Natural killer cell (primary cell): ENCODE measurements at regions not wholly inside any gene's neighbourhood (a gene's known extent, or its start where the extent isn't known, plus 50 kb on each side); places are given as distances from the start of the nearest gene placed in this dataset.

ENCODE experiments used
- ATAC-seq, 3 donors: fragments of 150-1000 bp in 2 of 3; fragments of 200-7000 bp in 1 of 3; cut with Tn5 transposase; 1 replicate in 1 of 3; 2 replicates in 2 of 3; pipeline ENCODE4 v1.10.0; 2021; ENCODE audit warnings: mild to moderate bottlenecking in 2 of 3, moderate library complexity in 2 of 3
- DNase-seq, 2 donors: peaks; one replicate each; pipeline versions ENCODE4 v3.0.0 to v3.0.0-alpha.2; 2013 to 2021; ENCODE audit warnings: mixed read lengths in 1 of 2
- H3K27ac ChIP-seq: one replicate; pipeline ENCODE4 v1.5.1; 2013; ENCODE audit warnings: mild to moderate bottlenecking, low read length
- H3K27me3 ChIP-seq: one replicate; pipeline ENCODE4 v1.6.1; 2013; ENCODE audit warnings: low read length; ENCODE audit not compliant: control insufficient read depth, insufficient read depth
- H3K36me3 ChIP-seq: one replicate; pipeline ENCODE4 v1.6.1; 2013; ENCODE audit warnings: low read length; ENCODE audit not compliant: control insufficient read depth, insufficient read depth
- H3K4me1 ChIP-seq: one replicate; pipeline ENCODE4 v1.6.1; 2013; ENCODE audit warnings: low read length; ENCODE audit not compliant: control insufficient read depth, insufficient read depth
- H3K4me3 ChIP-seq: one replicate; pipeline ENCODE4 v1.5.1; 2013; ENCODE audit warnings: low read length
- H3K9me3 ChIP-seq: one replicate; pipeline ENCODE4 v1.6.1; 2013; ENCODE audit warnings: low read length; ENCODE audit not compliant: control insufficient read depth, insufficient read depth
- H3K27ac Mint-ChIP-seq, 2 donors: one replicate each; pipeline ENCODE4 v1.8.0; 2022; ENCODE audit warnings: mild to moderate bottlenecking in 2 of 2, mixed read lengths in 2 of 2, moderate library complexity in 1 of 2
- H3K27me3 Mint-ChIP-seq, 2 donors: one replicate each; pipeline ENCODE4 v1.8.0; 2022; ENCODE audit warnings: low read depth in 2 of 2, mixed read lengths in 2 of 2
- H3K36me3 Mint-ChIP-seq: one replicate; pipeline ENCODE4 v1.8.0; 2022; ENCODE audit warnings: mixed read lengths
- H3K4me1 Mint-ChIP-seq, 2 donors: one replicate each; pipeline ENCODE4 v1.8.0; 2022; ENCODE audit warnings: mixed read lengths in 2 of 2
- H3K4me3 Mint-ChIP-seq: one replicate; pipeline ENCODE4 v1.8.0; 2022; ENCODE audit warnings: mild to moderate bottlenecking, moderate library complexity, mixed read lengths
- H3K9me3 Mint-ChIP-seq, 2 donors: one replicate each; pipeline ENCODE4 v1.8.0; 2022; ENCODE audit warnings: mixed read lengths in 2 of 2
- CTCF ChIP-seq: fragments of 200-600 bp; IDR thresholded peaks from one replicate; pipeline ENCODE4 v1.8.0; 2022; ENCODE audit warnings: antibody characterized with exemption
- WGBS: methylation state at CpG from one replicate; pipeline ENCODE4 v1.1.7; 2013; ENCODE audit warnings: missing lambda C conversion rate; ENCODE audit not compliant: insufficient coverage; 5-methylcytosine and 5-hydroxymethylcytosine counted together
- intact Hi-C: fragments of 100-400 bp; cut with micrococcal nuclease; formaldehyde crosslinking; loops from one replicate; pipeline ENCODE4 v1.14.2; 2022

GRCh38 chr22:34135749-34136148 lies 215.5 kb upstream of the LARGE1 start:
- Mint-ChIP-seq H3K4me1 (no peaks in the 10 kb centered on the region), H3K9me3 (peaks cover 0 to 4% of the 10 kb centered on the region in 2 donors), H3K36me3 (no peaks in the 10 kb centered on the region), H3K27ac (no peak overlapping the region), H3K27me3 (no peaks in the 10 kb centered on the region), H3K4me3 (no peak overlapping the region)
- ATAC-seq (no peak), DNase-seq (no peak)
- H3K27me3 ChIP-seq: no peaks in the 10 kb centered on the region
- no peak overlapping the region for H3K4me3 ChIP-seq
- intact Hi-C loops: no loop called here
- no peaks in the 10 kb centered on the region for H3K36me3 ChIP-seq
- no peak for TF ChIP-seq CTCF
- no peaks in the 10 kb centered on the region for H3K9me3 ChIP-seq
- WGBS: 90% methylated on average over 7 of the region's 7 CpGs
- no peak overlapping the region for H3K27ac ChIP-seq
- H3K4me1 ChIP-seq: no peaks in the 10 kb centered on the region

- Mint-ChIP-seq H3K27ac (no peak overlapping the region), H3K4me1 (no peaks in the 10 kb centered on the region), H3K9me3 (peaks cover 9 to 15% of the 10 kb centered on the region in 2 donors), H3K36me3 (no peaks in the 10 kb centered on the region), H3K4me3 (no peak overlapping the region), H3K27me3 (no peaks in the 10 kb centered on the region)
- H3K27ac ChIP-seq: no peak overlapping the region
- no peak for TF ChIP-seq CTCF
- ATAC-seq: no peak
- no peaks in the 10 kb centered on the region for H3K27me3 ChIP-seq
- no peak overlapping the region for H3K4me3 ChIP-seq
- DNase-seq: no peak
- no peaks in the 10 kb centered on the region for H3K36me3 ChIP-seq
- intact Hi-C loops: no loop called here
- H3K9me3 ChIP-seq: peaks cover 5% of the 10 kb centered on the region
- H3K4me1 ChIP-seq: no peaks in the 10 kb centered on the region
Measured at GRCh38 chr22:34150023-34150422, 229.7 kb upstream of the LARGE1 start.

GRCh38 chr22:34159491-34159890 lies 239.2 kb upstream of the LARGE1 start:
- Mint-ChIP-seq H3K36me3 (no peaks in the 10 kb centered on the region), H3K4me1 (no peaks in the 10 kb centered on the region), H3K9me3 (peaks cover 4 to 15% of the 10 kb centered on the region in 2 donors), H3K27me3 (no peaks in the 10 kb centered on the region), H3K27ac (no peak overlapping the region), H3K4me3 (no peak overlapping the region)
- DNase-seq: no peak
- Histone ChIP-seq H3K27ac (no peak overlapping the region), H3K4me3 (no peak overlapping the region), H3K9me3 (no peaks in the 10 kb centered on the region), H3K27me3 (no peaks in the 10 kb centered on the region), H3K4me1 (no peaks in the 10 kb centered on the region), H3K36me3 (no peaks in the 10 kb centered on the region)
- intact Hi-C loops: no loop called here
- 94% methylated on average over 8 of the region's 8 CpGs for WGBS
- TF ChIP-seq CTCF: no peak
- no peak for ATAC-seq

GRCh38 chr22:34160141-34160783 lies 240.0 kb upstream of the LARGE1 start:
- ATAC-seq: no peak
- H3K27me3 Mint-ChIP-seq: no peaks in the 10 kb centered on the region
- H3K9me3 ChIP-seq: no peaks in the 10 kb centered on the region
- H3K4me1 ChIP-seq: no peaks in the 10 kb centered on the region
- no peak overlapping the region for H3K4me3 ChIP-seq
- H3K27ac Mint-ChIP-seq: no peak overlapping the region
- no peak overlapping the region for H3K4me3 Mint-ChIP-seq
- H3K36me3 Mint-ChIP-seq: no peaks in the 10 kb centered on the region
- peaks cover 4 to 15% of the 10 kb centered on the region in 2 donors for H3K9me3 Mint-ChIP-seq
- 24% methylated on average over 4 of the region's 4 CpGs for WGBS
- no peak for TF ChIP-seq CTCF
- intact Hi-C loops: no loop called here
- H3K27ac ChIP-seq: no peak overlapping the region
- H3K36me3 ChIP-seq: no peaks in the 10 kb centered on the region
- H3K27me3 ChIP-seq: no peaks in the 10 kb centered on the region
- DNase-seq: no peak
- H3K4me1 Mint-ChIP-seq: no peaks in the 10 kb centered on the region
